MV-4-11 (cell line): ENCODE measurements at regions not wholly inside any gene's neighbourhood (a gene's known extent, or its start where the extent isn't known, plus 50 kb on each side); places are given as distances from the start of the nearest gene placed in this dataset.

ENCODE experiments used
- DNase-seq: peaks from one replicate; lab custom pipeline; 2025; lab: John Stamatoyannopoulos, UW

- no peak for DNase-seq
These were observed 76.1 kb upstream of the GYPC start for GRCh38 chr2:126579868-126580267.

DNA sequence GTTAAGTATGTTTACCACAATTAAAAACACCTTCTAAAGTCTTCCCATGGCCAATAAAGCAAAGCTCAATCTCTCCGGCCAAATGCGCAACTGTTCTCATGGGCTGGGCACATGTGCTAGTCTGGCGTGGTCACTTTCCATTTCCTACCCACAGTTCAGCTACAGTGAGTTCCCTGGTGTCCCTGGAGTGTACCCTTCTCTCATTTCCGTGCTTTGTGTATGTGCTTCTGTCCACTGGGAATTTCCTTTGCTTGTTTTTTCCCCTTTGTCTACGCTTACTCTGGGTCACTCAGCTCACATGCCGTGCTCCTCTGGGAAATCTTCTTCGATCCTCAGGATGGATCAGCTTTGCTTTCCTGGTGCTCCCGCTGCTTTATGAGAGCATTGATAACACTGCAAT, 69.6 kb upstream of the GYPC start:
- DNase-seq = no peak

DNA sequence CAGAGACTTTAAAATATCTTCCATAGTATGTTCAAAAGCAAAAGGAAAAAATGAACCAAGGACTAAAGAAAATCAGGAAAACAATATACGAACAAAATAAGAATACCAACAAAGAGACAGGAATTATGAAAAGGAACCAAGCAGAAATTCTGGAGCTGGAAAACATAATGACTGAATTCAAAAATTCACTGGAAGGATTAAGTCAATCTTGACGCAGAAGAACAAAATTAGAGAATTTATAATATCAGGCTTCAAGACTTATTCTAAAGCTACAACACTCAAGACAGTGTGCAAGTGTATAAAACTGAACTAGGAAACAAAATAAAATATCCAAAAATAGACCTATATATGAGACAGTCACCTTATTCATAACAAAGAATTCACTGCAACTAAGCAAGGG, 56.9 kb upstream of the GYPC start:
- no peak for DNase-seq

- DNase-seq = no peak
These were observed 55.2 kb upstream of the GYPC start for GRCh38 chr2:126600742-126601141.

- no peak for DNase-seq
These were observed 53.6 kb upstream of the GYPC start for GRCh38 chr2:126602334-126602733.
